GM21529 (cell line): ENCODE measurements at regions not wholly inside any gene's neighbourhood (a gene's known extent, or its start where the extent isn't known, plus 50 kb on each side); places are given as distances from the start of the nearest gene placed in this dataset.

Experiments used
- ATAC-seq: cut with Tn5 transposase; IDR thresholded peaks from one replicate; pipeline ENCODE4 v1.9.1; 2021; ENCODE audit not compliant: unreplicated experiment

DNA sequence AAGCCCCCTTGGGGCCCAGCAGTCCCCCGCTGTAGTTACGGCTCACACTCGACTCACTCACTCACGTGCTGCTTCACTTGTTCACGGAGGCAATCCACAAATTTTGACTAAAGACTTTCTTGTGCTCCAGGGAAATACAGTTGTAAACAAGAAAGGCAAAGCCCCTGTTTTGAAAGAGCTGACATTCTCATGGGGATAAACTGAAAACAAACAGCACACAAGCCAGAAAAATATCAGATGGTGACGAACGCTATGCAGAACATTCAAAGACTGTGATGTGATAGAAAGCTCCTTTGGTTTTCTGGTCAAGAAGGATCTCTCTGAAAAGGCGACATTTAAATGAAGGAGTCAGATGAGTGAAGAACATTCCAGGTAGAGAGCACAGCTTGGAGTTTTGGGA is 385.3 kb upstream of the SMIM21 start:
- no peak for ATAC-seq

DNA sequence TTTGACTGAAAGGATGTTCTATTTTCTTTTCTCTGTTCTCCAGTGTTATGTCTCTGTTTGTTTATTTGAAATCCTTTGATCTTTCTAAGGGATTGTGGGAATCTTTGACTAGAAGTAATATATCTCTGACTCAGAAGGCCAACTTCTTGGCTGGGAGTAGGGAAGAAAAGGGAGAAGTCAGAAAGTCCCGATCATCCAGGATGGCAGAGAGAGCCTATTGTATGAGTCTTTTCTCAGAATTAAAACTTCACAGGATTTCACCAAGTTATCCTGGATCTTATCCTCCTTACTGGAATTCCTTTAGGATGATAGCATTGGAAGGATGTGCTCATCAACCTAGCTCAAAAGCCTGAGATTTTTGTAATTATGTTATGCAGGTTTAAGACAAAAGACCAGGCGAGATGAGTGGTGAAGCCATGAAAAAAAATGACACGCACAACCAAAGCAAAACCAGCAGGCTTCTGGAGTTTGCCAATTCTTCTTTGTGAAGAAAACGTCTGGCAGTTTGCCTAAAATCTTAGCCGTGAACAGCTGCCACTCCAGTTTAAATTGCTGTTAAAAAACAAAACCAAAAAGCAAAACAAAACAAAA is 383.6 kb upstream of the SMIM21 start:
- no peak for ATAC-seq

DNA sequence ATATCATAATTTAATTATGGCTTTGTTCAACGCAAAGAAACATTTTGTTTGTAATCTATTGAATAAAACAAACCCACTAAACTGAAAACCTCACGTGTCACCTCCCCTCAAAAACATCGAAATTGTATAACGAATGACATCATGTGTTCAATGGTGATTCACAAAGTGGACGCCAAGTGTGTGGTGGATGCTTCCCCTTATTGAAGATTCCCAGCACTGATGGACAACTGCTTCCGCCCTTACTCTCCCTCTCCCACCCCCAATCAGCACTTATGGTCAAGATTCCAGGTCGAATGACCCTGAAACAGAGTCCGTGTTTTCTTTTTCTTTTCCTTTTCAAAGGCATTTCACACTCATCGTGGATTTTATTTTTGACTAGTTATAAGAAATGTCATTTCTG is 383.0 kb upstream of the SMIM21 start:
- no peak for ATAC-seq

DNA sequence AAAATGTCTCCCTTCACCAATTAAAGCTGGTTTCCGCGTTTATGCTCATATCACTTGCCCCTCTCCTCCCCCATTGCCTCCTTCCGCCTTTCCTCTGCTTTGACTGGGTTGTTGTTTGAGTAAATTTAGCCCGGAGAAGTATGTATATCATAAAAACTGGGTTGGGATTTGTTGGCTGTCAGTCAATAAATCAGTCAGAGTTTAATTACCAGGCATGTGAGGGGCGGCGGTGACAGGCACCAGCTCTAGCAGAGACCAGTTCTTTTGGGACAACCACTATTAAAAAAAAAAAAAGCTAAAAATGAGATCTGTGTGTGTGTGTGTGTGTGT is 382.4 kb upstream of the SMIM21 start:
- no peak for ATAC-seq

DNA sequence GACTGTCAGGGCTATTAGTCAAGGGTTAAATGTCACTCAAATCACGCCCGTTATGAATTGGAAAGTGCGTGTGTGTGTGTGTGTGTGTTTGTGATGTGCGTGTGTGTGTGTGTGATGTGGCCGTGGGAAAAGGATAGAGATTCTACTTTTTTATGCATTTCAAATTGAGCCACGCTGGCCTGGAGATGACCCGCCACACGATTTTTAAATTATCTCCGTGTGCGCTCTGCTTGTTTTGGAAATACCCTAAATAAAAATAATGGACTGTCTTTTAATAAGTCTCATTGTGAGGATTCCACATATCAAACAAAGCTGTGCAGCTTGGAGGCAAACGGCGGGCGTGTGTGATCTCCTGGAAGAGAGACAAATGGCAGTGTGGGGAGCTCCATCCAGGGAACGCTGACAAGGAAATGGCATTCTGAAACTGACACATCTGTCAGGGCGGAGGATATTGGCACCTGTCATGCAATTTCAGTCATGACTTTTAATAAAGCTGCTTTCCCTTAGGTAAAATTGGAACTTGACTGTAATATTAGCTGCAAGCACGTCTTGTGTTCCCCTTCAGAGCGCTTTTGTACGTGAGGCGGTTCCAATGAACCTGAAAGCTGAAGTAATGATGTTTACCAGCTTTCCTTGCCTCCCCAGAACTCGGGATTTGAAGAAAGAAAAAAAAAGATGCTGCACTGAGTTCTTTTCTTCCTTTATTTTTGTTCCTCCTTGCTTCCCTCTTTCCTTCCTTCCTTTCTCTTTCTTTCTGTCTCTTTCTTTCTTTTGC is 381.8 kb upstream of the SMIM21 start:
- no peak for ATAC-seq

DNA sequence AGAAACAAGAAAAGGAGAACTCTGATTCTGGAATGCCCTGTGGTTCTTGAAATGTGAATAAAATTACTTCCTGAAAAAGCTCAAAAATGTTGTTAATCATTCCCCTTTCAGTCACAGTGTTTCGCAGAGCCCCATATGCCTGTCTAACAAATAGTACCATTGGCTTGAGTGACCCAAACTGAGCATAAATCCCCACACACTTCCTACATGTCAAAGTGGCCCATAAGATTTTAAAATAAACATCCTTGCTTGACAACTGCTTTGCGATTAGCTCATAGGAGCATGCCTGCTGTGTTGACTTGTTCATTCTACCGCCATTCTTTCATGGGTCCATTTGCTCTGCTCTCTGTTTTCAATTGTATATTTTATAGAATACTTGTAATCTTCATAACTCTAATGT is 377.8 kb upstream of the SMIM21 start:
- ATAC-seq: no peak

DNA sequence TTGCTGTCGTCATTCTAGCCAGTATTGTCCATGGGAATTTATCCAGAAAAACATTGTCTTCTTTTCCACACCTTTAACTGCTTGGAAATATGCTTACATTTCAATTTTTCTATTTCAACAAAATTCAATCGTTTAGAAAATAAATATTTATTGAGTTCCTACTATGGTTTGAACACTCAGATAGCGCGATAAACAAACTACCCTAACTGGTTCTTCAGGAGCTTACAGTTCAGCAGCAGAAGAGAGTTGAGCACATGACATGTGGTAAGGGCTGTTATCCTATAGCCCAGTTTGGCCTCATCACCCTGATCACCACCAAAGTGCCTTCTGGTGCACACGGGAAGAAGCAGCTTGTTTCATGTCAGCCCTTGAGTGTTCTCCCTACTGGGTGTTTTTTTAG is 375.2 kb upstream of the SMIM21 start:
- ATAC-seq: no peak

DNA sequence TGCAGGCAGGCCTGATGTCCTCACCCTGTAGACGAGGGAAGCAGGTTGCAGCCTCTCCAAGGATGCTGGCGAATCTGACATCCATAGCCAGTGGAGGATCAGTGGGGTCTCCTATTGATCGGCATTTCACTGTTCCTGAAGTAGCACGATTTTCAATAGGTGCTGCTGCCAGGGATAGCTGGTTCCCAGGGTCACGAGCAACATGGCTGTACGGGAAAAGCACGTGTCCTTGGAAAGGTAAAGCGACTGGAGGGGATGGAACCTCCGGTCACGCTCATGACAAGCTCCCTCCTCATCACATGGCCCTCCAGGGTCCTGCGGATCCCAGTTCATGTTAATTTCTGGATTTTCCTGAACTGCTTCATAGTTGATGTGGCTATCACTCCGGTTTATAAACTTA is 373.7 kb upstream of the SMIM21 start:
- ATAC-seq: no peak

DNA sequence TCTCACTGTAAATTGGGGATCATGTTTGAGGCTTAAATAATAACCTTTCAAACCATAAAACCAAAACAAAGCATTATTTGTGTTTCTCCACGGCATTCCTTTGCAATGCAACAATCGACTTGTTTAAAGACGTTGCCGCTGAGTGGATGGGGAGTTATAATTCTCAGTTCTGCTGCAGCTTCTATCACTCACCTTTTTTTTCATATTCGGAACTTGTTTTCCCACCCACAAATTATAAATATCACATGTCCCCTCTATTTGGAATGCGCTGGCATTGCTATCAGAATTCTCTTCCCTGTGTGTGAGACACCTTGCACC is 372.8 kb upstream of the SMIM21 start:
- no peak for ATAC-seq

DNA sequence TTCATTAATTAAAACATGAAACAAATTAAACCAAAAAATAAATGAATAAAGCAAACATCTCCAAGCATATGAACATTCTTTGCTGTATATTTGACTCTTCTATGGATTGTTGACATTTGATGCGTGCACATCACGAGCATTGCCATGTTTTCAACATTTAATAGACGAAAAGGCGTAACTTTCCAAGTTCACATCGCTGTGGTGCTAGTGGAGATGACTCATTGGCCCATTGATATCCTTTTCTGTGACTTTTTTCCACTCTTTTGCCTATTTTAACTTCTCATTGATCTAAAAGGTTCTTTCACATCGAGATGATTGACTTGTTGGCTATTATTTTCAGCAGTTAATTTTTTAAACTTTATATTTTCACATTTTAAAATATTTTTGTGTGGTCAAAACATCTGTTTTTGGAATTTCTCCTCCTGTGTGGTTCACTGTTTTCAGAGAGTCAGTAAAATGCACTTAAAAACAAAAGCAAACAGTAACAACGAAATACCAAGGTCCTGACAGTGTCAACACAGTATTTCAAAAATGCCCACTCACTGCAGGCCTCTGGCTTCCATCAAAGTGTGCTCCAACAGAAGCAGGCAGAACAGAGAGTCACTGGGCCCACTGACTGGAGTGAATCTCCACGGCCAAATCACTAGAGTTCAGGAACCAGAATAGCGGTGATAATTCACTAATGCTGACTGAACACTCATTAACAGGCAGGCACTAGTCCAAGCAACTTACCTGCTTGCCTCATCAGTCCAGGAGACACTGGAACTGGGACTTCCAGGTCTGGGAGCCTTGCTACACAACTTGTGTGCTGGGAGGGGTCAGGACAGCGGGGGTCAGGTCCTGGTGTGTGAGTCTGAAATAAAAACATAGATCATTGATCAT is 372.2 kb upstream of the SMIM21 start:
- no peak for ATAC-seq

DNA sequence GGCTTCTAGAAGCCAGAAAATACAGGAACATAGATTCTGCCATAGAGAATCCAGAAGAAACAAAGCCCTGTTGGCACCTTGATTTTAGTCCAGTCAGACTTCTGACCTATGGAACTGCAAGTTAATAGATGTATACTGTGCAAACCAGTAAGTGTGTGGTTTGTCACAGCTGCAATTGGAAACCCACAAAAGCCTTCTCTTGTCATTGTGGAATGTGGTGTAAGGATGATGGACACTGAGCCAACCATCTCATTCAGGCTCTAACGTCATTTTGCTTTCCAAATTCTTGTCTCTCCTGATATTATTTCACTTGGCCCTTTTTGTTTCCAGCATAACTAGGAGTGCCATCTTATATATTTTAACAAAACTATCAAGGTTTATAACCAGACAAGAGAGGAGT is 369.5 kb upstream of the SMIM21 start:
- ATAC-seq: no peak

DNA sequence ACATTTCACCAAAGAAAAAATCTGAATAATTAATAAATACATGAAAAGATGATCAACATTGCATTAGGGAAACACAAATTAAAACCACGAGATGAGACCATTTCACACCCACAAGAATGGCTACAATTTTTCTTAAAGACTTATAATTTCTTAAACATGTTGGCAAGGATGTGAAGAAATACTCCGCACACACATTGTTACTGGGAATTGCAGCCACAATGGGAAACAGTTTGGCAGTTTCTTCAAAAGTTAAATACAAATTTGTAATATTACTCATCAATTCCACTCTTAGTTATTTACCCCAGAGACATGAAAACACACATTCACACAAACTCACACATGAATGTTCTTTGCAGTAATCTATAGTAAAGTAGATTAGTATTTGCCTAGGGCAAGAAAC is 363.3 kb upstream of the SMIM21 start:
- ATAC-seq: no peak

DNA sequence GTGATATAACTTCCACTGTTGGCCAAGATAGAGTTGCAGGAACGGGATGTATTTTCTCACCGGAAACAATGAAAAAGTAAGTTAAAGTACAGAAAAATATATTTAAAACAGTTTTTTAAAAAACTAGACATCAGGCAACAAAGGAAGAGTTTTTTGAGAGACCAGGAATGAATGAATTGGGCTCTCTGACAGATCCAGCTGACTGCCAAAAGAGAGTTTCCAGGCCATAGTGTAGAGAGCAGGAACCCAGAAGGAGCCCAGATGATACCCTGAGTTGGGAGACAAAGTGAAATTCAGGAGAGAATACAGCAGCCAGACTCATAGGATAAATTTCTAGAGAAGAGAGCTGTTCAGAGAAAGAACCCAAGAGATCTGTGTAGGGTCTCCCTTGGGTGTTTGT is 362.6 kb upstream of the SMIM21 start:
- no peak for ATAC-seq

DNA sequence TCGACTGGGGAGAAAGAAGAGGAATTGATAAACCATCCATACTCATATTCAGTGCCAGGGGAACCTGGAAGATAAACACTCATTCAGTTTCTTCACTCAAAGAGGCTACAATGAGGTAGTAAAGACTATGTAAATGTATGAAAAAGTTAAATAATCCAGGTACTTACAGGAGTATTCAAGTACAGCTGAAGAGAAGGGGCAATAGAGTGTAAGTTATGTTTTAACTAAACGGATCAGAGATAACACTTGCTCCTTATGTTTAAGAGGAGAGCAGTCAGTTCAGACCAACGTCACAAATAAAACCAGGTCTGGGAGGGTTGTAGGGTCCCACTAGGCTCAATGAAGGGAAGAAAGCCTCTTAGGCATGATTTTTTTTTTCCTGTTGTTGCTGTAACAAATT is 358.3 kb upstream of the SMIM21 start:
- no peak for ATAC-seq

DNA sequence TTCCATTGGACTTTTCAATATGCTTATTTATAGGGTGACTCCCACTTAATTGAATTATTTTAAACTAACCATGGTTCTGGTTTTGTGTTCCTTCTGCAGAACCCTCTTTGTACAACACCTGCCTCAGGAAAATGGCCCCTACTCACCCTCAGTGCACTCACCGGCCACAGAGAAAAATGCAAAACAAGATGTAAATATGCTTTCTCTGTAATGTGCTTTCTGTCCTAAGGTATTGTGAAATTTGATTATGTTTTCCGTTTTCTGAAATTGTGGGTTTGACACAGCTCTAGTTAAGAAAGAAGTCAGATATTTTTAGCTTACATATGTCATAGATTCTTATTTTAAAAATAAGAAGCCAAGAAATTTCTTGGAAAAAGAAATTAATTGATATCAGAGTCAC is 357.7 kb upstream of the SMIM21 start:
- no peak for ATAC-seq

DNA sequence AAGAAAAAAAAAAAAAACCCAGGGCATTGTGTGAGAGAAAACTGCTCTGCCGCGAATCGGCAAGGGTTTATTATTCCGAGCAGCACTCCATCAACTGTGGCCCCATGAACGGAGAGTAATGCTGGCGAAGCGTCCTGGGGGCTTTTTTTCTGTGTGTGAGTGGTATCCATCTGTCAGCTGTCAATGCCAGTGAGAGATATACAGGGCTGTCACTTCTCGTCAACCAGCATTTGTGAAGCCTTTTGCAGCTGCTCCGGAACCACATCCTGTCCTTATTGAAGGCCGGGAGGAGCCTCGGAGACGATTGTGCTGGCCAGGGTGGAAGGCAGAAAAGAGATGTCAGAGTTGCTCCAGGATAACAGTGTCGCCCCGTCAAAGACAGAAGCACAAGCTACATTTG is 356.9 kb upstream of the SMIM21 start:
- no peak for ATAC-seq

DNA sequence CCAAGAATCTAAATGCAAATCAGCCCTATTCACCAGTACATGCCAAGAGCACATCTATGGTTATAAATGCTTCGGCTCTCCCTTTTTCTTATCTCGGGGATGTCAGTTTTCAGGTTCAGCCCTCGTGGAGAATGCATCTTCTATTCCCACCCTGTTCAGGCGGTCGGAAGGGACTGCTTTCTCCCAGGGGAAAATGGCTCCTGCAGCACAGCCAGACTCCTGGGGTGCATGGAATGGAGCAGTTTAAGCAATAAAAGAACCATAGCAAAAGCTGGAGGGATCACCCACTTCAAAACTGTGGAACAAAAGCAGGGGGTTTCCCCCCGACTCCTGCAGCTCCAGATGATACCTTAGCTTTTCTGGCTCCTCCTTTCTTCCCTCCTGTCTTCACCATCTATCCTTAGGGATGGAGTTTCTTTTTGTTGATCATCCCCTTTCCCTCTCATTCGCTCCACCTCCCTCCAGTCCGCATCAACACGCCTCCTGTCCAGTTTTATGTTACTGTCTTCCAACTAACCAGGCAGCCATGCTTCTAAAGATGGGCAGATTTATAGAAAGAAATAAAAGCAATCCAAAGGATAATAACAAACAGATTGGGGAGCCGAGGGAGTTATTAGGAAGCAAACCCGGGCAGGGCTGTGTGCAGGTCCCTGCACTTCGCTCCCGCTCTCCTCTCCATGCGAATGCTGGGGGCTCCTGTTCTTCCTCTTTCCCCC is 356.2 kb upstream of the SMIM21 start:
- no peak for ATAC-seq

DNA sequence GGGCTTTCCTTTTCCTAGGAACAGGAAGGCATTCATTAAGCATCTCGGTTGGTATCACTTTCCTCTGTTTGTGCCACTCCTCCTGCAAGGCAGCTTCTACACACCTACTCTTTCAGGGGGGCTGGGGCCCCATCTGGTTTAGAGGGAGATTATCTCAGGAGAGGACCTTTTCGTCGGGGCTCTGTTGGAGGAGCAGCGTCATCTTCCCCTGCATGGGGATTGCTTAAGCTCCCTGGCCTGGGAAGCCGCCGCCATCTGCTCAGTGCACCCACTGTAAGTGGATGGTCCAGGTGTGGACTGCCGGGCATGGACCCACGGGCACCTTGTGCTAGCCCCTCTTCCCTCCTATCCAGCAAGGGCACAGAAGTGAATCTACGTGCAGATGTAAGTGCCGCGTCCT is 355.3 kb upstream of the SMIM21 start:
- ATAC-seq: no peak

DNA sequence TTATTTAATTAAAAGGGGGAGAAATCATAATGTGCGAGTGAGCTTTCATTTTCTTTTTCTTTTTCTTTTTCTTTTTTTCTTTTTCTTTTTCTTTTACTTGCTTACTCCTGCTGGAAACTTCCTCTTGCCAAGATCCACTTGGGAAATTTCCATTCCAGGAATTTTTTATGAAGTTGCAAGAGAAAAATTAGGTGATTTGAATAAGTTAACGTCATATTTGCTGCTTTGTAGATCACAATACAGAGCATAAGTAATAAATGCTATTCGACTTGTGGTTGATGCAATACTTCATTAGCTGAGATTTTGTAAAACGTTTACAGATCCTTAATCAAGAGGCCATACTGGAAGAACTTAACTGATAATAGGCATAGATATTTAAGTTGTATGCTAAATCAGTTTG is 354.7 kb upstream of the SMIM21 start:
- no peak for ATAC-seq

DNA sequence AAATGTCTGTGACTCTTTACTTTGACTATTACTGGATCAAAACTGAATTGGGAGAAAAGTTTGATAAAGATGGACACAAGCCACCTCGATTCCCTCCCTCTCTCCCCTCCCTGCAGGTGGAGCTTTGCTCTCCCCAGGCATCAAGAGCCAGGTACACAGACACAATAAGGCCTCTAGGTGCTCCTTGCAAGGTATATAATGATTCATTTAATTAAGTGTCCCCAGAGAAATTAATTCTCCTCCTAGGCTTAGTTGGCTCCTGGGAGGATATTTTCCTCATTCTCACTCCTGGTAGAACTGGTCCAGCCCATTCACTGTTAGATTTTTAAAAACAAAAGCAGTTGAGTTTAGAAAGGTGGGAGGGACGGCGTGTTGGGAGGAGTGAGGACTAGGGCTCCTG is 352.4 kb upstream of the SMIM21 start:
- no peak for ATAC-seq

DNA sequence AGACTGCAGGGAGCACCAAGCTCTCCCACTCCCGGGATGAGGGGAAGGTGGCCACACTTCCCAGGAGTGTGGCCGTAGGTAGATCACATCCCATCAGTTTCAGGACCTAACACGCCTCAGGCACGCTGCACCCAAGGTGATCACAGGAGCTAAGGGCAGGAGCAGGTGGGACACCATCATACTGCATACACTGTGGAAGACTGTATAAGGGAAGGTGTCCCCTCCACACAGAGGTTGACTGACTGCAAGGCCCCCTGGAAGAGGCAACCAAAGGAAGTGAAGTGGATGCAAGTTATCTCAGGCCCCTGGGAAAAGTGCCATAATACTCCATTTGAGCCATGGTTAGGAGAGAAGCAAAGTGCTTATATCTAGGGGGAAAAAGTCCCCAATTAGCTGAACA is 351.9 kb upstream of the SMIM21 start:
- no peak for ATAC-seq

DNA sequence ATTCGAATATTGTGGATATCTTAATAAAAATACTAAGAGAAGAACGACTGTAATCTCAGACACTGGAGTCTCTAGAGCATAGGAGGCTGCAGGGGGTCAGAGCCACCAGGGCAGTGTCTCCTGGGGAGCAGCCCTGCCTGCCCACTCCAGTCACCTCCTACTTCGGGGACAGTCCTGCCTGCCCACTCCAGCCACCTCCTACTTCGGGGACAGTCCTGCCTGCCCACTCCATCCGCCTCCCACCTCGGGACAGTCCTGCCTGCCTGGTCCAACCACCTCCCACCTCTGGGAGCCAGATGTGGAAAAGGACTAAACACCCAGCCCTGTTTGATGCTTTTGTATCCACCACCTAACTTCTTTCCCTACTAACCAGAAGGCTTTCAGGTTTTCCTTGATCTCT is 350.1 kb upstream of the SMIM21 start:
- ATAC-seq: no peak
